NCI-H748 treated with DMSO at 0.1 percent for 48 hours (cell line): ENCODE measurements at regions not wholly inside any gene's neighbourhood (a gene's known extent, or its start where the extent isn't known, plus 50 kb on each side); places are given as distances from the start of the nearest gene placed in this dataset.

Source experiments
- DNase-seq: peaks from one replicate; lab custom pipeline; 2025; lab: John Stamatoyannopoulos, UW

- no peak for DNase-seq
Measured at GRCh38 chr20:59376109-59376841, 75.9 kb downstream of the EDN3 start.

GRCh38 chr20:59376998-59377397, 76.6 kb downstream of the EDN3 start:
- no peak for DNase-seq

- no peak for DNase-seq
Measured at GRCh38 chr20:59377842-59378241, 77.4 kb downstream of the EDN3 start.

GRCh38 chr20:59378396-59378795, 78.0 kb downstream of the EDN3 start:
- DNase-seq: no peak

GRCh38 chr20:59378966-59379365, 78.6 kb downstream of the EDN3 start:
- DNase-seq: no peak

GRCh38 chr20:59381689-59382088, 81.3 kb downstream of the EDN3 start:
- DNase-seq: no peak

- no peak for DNase-seq
Measured at GRCh38 chr20:59382157-59382725, 81.8 kb downstream of the EDN3 start.

- no peak for DNase-seq
Measured at GRCh38 chr20:59382907-59383306, 82.5 kb downstream of the EDN3 start.

- DNase-seq: no peak
Measured at GRCh38 chr20:59385038-59385437, 84.6 kb downstream of the EDN3 start.

GRCh38 chr20:59385480-59385879, 85.1 kb downstream of the EDN3 start:
- no peak for DNase-seq

GRCh38 chr20:59386809-59387208, 86.4 kb downstream of the EDN3 start:
- no peak for DNase-seq

- DNase-seq: no peak
Measured at GRCh38 chr20:59387891-59388290, 87.5 kb downstream of the EDN3 start.

GRCh38 chr20:59388402-59388801, 88.0 kb downstream of the EDN3 start:
- no peak for DNase-seq

- no peak for DNase-seq
Measured at GRCh38 chr20:59390437-59390836, 90.0 kb downstream of the EDN3 start.

GRCh38 chr20:59391975-59392374, 91.6 kb downstream of the EDN3 start:
- DNase-seq: no peak

GRCh38 chr20:59392736-59393135, 92.3 kb downstream of the EDN3 start:
- no peak for DNase-seq

- DNase-seq: no peak
Measured at GRCh38 chr20:59393142-59393541, 92.7 kb downstream of the EDN3 start.

- no peak for DNase-seq
Measured at GRCh38 chr20:59395729-59396128, 95.3 kb downstream of the EDN3 start.

- no peak for DNase-seq
Measured at GRCh38 chr20:59398537-59399205, 98.3 kb downstream of the EDN3 start.

GRCh38 chr20:59399426-59400099, 99.2 kb downstream of the EDN3 start:
- no peak for DNase-seq

GRCh38 chr20:59400708-59401107, 100.3 kb downstream of the EDN3 start:
- no peak for DNase-seq

- peak; percentile 55 for DNase-seq
Measured at GRCh38 chr20:59402681-59403080, 102.3 kb downstream of the EDN3 start.
